Gastroesophageal sphincter (tissue), 3 donors: ENCODE measurements at regions not wholly inside any gene's neighbourhood (a gene's known extent, or its start where the extent isn't known, plus 50 kb on each side); places are given as distances from the start of the nearest gene placed in this dataset.

Experiments used
- EP300 ChIP-seq: sonication (generic); formaldehyde crosslinking; IDR thresholded peaks from one replicate; pipeline ENCODE4 v1.6.1; 2017; ENCODE audit warnings: antibody characterized with exemption, mild to moderate bottlenecking
- POLR2A ChIP-seq, 2 donors: fragments of 450-650 bp; IDR thresholded peaks; one replicate each; pipeline ENCODE4 v1.6.1; 2017; ENCODE audit warnings: antibody characterized with exemption in 2 of 2, mild to moderate bottlenecking in 2 of 2, moderate library complexity in 1 of 2
- TF ChIP-seq, protein P1 (sequence below), 4 experiments: fragments of 200-600 bp in 2 of 4; fragments of 450-650 bp in 2 of 4; sonication (generic) in 1 of 4; IDR thresholded peaks; one replicate each; pipeline ENCODE4 v1.5.1; 2017 to 2019; ENCODE audit warnings: antibody characterized with exemption in 4 of 4, mild to moderate bottlenecking in 2 of 4, moderate library complexity in 2 of 4

DNA sequence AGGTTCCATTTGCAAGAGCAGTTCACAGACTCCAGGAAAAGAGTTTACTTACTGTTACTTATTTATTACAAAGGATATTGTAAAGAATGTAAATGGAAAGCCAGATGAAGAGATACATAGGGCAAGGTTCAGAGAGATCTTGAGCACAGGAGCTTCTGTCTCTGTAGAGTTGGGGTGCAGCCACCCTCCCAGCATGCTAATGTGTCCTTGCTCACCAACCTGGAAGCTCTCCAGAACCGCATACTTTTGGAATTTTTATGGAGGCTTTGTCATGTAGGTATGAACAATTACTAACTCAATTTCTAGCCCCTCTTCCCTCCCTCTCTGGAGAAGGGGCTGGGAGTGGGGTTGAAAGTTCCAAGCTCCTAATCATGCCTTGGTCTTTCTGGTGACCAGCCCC lies 857.2 kb downstream of the RPA4 start:
- TF ChIP-seq, protein P1, sequence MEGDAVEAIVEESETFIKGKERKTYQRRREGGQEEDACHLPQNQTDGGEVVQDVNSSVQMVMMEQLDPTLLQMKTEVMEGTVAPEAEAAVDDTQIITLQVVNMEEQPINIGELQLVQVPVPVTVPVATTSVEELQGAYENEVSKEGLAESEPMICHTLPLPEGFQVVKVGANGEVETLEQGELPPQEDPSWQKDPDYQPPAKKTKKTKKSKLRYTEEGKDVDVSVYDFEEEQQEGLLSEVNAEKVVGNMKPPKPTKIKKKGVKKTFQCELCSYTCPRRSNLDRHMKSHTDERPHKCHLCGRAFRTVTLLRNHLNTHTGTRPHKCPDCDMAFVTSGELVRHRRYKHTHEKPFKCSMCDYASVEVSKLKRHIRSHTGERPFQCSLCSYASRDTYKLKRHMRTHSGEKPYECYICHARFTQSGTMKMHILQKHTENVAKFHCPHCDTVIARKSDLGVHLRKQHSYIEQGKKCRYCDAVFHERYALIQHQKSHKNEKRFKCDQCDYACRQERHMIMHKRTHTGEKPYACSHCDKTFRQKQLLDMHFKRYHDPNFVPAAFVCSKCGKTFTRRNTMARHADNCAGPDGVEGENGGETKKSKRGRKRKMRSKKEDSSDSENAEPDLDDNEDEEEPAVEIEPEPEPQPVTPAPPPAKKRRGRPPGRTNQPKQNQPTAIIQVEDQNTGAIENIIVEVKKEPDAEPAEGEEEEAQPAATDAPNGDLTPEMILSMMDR (IDR thresholded peaks at IDR 0.05): no peak
- TF ChIP-seq EP300 (no peak), POLR2A (IDR thresholded peaks at IDR 0.05) (no peak)
